NT2/D1 (cell line): ENCODE measurements at regions not wholly inside any gene's neighbourhood (a gene's known extent, or its start where the extent isn't known, plus 50 kb on each side); places are given as distances from the start of the nearest gene placed in this dataset.

Experiments
- SUZ12 ChIP-seq: IDR thresholded peaks from 2 replicates; pipeline ENCODE4 v1.6.1; 2011; ENCODE audit not compliant: insufficient read length, insufficient read depth; ENCODE audit errors: extremely low read depth
- ZNF274 ChIP-seq: IDR thresholded peaks from 2 replicates; pipeline ENCODE4 v1.6.1; 2011; ENCODE audit warnings: mild to moderate bottlenecking, low read depth, low read length

DNA sequence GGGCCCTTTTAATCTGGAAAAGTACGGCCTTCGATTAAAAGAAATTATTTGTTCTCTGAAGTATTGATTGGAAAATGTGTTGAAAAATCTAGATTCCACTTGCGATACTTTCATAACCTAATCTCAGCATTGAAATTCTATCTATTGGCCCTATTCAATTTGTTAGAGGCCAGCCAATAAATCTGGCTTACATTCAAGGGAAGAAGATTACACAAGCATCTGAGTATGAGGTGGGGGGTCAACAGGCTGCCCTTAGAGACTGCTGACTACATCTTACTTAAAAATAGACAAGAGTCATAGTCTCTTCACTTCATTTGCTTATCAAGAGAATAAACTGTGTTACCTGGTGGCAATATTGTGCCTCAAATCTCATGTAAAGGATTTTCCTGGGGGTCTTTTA is 248.0 kb upstream of the KCNIP4 start:
- TF ChIP-seq SUZ12, result no peak
- TF ChIP-seq ZNF274, result no peak
